ENCODE measurements at regions not wholly inside any gene's neighbourhood (a gene's known extent, or its start where the extent isn't known, plus 50 kb on each side); places are given as distances from the start of the nearest gene placed in this dataset.

DNA sequence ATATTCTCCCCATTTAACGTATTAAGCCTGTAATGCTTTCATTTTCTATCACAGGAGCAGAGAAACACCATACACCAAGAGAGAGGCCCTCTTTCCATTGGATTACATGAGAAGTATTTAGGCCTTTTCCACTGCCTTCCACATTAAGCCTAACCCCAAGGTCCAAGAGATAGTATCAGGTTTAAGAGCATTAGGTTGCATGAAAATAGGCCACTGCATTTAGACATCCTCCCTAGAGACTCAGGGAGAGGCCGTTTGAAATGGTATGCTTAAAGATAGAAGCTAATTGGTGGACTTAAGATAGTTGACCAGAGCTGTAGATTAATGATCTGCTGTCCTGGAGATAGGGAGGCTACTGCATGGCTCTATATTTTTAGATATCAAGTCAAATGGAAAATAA is 128.5 kb upstream of the PTPRM start:
- ChIA-PET POLR2A (no interaction called here), CTCF (ENCODE audit: low intra/inter-chr PET ratio, low total read pairs) (no interaction called here)
- H3K4me3 ChIP-seq (replicated peaks in 1 of 3; ENCODE audit: insufficient read depth in 1 of 3, low read depth in 2 of 3, low read length in 3 of 3): no peak overlapping the region
- WGBS (ENCODE audit: low lambda C conversion rate): 6% methylated on average over 2 of the region's 2 CpGs
- H3K27me3 ChIP-seq (ENCODE audit: control insufficient read depth in 1 of 2, insufficient read depth in 2 of 2, low read length in 2 of 2): no peaks in the 10 kb centered on the region
- H3K9me3 ChIP-seq (ENCODE audit: low read length): no peaks in the 10 kb centered on the region
- intact Hi-C loops (cut with micrococcal nuclease; ENCODE audit: unreplicated experiment) (no loop called here), in situ Hi-C loops (cut with HindIII; ENCODE audit: extremely low pct_ligation_motif_present, low pct_unique_long_range_greater_than_20kb) (no loop called here)
- H3K4me2 ChIP-seq (ENCODE audit: low read depth, low read length): no peak overlapping the region
- no peak overlapping the region for H2AFZ ChIP-seq (ENCODE audit: low read length)
- H3K4me1 ChIP-seq (ENCODE audit: insufficient read depth, low read length): no peaks in the 10 kb centered on the region
- TF ChIP-seq PHF8 (CRISPR knock-in tag; IDR thresholded peaks at IDR 0.05) (no peak), RFXANK (CRISPR knock-in tag; IDR thresholded peaks at IDR 0.05) (no peak), ZFP36L1 (CRISPR knock-in tag; IDR thresholded peaks at IDR 0.05) (no peak)
- no peak for FAIRE-seq
- no peak for ATAC-seq
- H4K20me1 ChIP-seq (ENCODE audit: insufficient read depth, low read length): no peaks in the 10 kb centered on the region
- no peak overlapping the region for H3K9ac ChIP-seq (ENCODE audit: insufficient read depth, low read depth, low read length)
- BruUV-seq (replicated peaks): no TSS peak
- H3K36me3 ChIP-seq (replicated peaks in 1 of 2; ENCODE audit: control insufficient read depth in 1 of 2, insufficient read depth in 2 of 2, low read length in 2 of 2): no peaks in the 10 kb centered on the region
- no peaks in the 10 kb centered on the region for H3K79me2 ChIP-seq (ENCODE audit: insufficient read depth, low read length)
- no peak for DNase-seq (ENCODE audit: low spot score)
- H3K27ac ChIP-seq (ENCODE audit: extremely low read length, insufficient read depth, low read length): no peak overlapping the region

DNA sequence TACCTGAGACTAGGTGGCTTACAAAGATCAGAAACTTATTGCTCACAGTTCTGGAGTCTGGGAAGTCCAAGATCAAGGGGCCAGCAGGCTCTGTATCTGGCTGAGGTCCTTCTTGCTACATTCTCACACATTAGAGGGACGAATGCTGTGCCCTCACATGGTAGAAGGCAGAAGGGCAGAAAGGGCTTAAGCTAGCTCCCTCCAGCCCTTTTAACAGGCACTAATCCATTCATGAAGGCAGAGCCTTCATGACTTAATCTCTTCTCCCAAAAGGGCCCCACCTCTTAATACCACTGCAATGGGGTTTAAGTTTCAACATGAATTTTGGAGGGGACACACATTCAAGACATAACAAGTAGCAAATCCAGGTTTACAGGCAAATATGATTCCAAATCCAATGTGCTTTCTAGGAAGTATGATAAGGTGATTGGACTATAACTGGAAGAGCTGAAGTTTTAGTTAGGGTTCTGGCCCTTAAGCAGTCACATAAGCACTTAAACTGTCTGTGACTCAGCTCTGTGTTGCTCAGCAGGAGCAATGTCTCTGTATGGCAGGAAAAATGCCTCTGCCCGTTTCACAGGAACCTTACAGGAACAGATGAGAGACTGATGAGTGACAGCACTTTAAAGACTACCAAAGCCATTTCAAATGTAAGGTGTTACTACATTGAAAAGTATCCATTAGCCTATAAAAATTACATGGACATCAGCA is 119.6 kb upstream of the PTPRM start:
- H3K27me3 ChIP-seq (ENCODE audit: control insufficient read depth in 1 of 2, insufficient read depth in 2 of 2, low read length in 2 of 2): 0 out of 5 replicates have a peak, but pooled peaks cover 0 to 4% of the 10 kb centered on the region in 2 experiments
- DNase-seq (ENCODE audit: low spot score): no peak
- TF ChIP-seq ZNF672 (CRISPR knock-in tag; IDR thresholded peaks at IDR 0.05): no peak
- no peak for TF ChIP-seq SNRNP70 (IDR thresholded peaks at IDR 0.05; ENCODE audit: low read depth, low read length)
- TF ChIP-seq ATF7-NPFF (CRISPR knock-in tag; IDR thresholded peaks at IDR 0.05; ENCODE audit: low read depth): no peak
- TF ChIP-seq KLF11 (CRISPR knock-in tag; IDR thresholded peaks at IDR 0.05): no peak
- TF ChIP-seq, protein P1, sequence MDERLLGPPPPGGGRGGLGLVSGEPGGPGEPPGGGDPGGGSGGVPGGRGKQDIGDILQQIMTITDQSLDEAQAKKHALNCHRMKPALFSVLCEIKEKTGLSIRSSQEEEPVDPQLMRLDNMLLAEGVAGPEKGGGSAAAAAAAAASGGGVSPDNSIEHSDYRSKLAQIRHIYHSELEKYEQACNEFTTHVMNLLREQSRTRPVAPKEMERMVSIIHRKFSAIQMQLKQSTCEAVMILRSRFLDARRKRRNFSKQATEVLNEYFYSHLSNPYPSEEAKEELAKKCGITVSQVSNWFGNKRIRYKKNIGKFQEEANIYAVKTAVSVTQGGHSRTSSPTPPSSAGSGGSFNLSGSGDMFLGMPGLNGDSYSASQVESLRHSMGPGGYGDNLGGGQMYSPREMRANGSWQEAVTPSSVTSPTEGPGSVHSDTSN (CRISPR knock-in tag; IDR thresholded peaks at IDR 0.05): no peak
- no peak for TF ChIP-seq TP53 (CRISPR knock-in tag; conservative IDR thresholded peaks at IDR 0.05)
- TF ChIP-seq ZNF235 (CRISPR knock-in tag; IDR thresholded peaks at IDR 0.05; ENCODE audit: borderline replicate concordance): no peak
- no peak for TF ChIP-seq ZNF530 (CRISPR knock-in tag; IDR thresholded peaks at IDR 0.05; ENCODE audit: low read depth)
- TF ChIP-seq KDM4B (CRISPR knock-in tag; IDR thresholded peaks at IDR 0.05): no peak
- TF ChIP-seq, protein P2, sequence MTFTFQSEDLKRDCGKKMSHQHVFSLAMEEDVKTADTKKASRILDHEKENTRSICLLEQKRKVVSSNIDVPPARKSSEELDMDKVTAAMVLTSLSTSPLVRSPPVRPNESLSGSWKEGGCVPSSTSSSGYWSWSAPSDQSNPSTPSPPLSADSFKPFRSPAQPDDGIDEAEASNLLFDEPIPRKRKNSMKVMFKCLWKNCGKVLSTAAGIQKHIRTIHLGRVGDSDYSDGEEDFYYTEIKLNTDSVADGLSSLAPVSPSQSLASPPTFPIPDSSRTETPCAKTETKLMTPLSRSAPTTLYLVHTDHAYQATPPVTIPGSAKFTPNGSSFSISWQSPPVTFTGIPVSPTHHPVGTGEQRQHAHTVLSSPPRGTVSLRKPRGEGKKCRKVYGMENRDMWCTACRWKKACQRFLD (CRISPR knock-in tag; IDR thresholded peaks at IDR 0.05; ENCODE audit: borderline replicate concordance): no peak
- TF ChIP-seq, protein P3, sequence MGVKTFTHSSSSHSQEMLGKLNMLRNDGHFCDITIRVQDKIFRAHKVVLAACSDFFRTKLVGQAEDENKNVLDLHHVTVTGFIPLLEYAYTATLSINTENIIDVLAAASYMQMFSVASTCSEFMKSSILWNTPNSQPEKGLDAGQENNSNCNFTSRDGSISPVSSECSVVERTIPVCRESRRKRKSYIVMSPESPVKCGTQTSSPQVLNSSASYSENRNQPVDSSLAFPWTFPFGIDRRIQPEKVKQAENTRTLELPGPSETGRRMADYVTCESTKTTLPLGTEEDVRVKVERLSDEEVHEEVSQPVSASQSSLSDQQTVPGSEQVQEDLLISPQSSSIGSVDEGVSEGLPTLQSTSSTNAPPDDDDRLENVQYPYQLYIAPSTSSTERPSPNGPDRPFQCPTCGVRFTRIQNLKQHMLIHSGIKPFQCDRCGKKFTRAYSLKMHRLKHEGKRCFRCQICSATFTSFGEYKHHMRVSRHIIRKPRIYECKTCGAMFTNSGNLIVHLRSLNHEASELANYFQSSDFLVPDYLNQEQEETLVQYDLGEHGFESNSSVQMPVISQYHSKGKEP (CRISPR knock-in tag; IDR thresholded peaks at IDR 0.05): no peak
- TF ChIP-seq, protein P4, sequence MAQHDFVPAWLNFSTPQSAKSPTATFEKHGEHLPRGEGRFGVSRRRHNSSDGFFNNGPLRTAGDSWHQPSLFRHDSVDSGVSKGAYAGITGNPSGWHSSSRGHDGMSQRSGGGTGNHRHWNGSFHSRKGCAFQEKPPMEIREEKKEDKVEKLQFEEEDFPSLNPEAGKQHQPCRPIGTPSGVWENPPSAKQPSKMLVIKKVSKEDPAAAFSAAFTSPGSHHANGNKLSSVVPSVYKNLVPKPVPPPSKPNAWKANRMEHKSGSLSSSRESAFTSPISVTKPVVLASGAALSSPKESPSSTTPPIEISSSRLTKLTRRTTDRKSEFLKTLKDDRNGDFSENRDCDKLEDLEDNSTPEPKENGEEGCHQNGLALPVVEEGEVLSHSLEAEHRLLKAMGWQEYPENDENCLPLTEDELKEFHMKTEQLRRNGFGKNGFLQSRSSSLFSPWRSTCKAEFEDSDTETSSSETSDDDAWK (CRISPR knock-in tag; IDR thresholded peaks at IDR 0.05): no peak

More for the DNA sequence above, 119.6 kb upstream of the PTPRM start:
- H3K79me2 ChIP-seq (ENCODE audit: insufficient read depth, low read length): no peaks in the 10 kb centered on the region
- 19% methylated on average over 2 of the region's 2 CpGs for WGBS (ENCODE audit: low lambda C conversion rate)
- H3K4me2 ChIP-seq (ENCODE audit: low read depth, low read length): no peak overlapping the region
- H2AFZ ChIP-seq (ENCODE audit: low read length): no peak overlapping the region
- no peaks in the 10 kb centered on the region for H3K4me1 ChIP-seq (ENCODE audit: insufficient read depth, low read length)
- no peak overlapping the region for H3K9ac ChIP-seq (ENCODE audit: insufficient read depth, low read depth, low read length)
- intact Hi-C loops (cut with micrococcal nuclease; ENCODE audit: unreplicated experiment): no loop called here
- in situ Hi-C loops (cut with HindIII; ENCODE audit: extremely low pct_ligation_motif_present, low pct_unique_long_range_greater_than_20kb): no loop called here
- FAIRE-seq: no peak
- H4K20me1 ChIP-seq (ENCODE audit: insufficient read depth, low read length): no peaks in the 10 kb centered on the region
- ChIA-PET POLR2A (no interaction called here), CTCF (ENCODE audit: low intra/inter-chr PET ratio, low total read pairs) (no interaction called here)
- no peak for ATAC-seq
- H3K36me3 ChIP-seq (replicated peaks in 1 of 2; ENCODE audit: control insufficient read depth in 1 of 2, insufficient read depth in 2 of 2, low read length in 2 of 2): no peaks in the 10 kb centered on the region
- no peaks in the 10 kb centered on the region for H3K9me3 ChIP-seq (ENCODE audit: low read length)
- H3K27ac ChIP-seq (ENCODE audit: extremely low read length, insufficient read depth, low read length): no peak overlapping the region
- H3K4me3 ChIP-seq (replicated peaks in 1 of 3; ENCODE audit: insufficient read depth in 1 of 3, low read depth in 2 of 3, low read length in 3 of 3): no peak overlapping the region
- BruUV-seq (replicated peaks): no TSS peak
